ENCODE measurements at regions not wholly inside any gene's neighbourhood (a gene's known extent, or its start where the extent isn't known, plus 50 kb on each side); places are given as distances from the start of the nearest gene placed in this dataset.

- H3K4me3 Mint-ChIP-seq: no peak overlapping the region
- DNase-seq: no peak
- H3K36me3 Mint-ChIP-seq (ENCODE audit: low read depth): no peaks in the 10 kb centered on the region
- TF ChIP-seq, protein P1, sequence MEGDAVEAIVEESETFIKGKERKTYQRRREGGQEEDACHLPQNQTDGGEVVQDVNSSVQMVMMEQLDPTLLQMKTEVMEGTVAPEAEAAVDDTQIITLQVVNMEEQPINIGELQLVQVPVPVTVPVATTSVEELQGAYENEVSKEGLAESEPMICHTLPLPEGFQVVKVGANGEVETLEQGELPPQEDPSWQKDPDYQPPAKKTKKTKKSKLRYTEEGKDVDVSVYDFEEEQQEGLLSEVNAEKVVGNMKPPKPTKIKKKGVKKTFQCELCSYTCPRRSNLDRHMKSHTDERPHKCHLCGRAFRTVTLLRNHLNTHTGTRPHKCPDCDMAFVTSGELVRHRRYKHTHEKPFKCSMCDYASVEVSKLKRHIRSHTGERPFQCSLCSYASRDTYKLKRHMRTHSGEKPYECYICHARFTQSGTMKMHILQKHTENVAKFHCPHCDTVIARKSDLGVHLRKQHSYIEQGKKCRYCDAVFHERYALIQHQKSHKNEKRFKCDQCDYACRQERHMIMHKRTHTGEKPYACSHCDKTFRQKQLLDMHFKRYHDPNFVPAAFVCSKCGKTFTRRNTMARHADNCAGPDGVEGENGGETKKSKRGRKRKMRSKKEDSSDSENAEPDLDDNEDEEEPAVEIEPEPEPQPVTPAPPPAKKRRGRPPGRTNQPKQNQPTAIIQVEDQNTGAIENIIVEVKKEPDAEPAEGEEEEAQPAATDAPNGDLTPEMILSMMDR (IDR thresholded peaks at IDR 0.05): no peak
- no peak overlapping the region for H3K27ac Mint-ChIP-seq
- no peaks in the 10 kb centered on the region for H3K9me3 Mint-ChIP-seq
- H3K27me3 Mint-ChIP-seq (ENCODE audit: low read depth, poor library complexity): peaks cover 3% of the 10 kb centered on the region
- no peaks in the 10 kb centered on the region for H3K4me1 Mint-ChIP-seq
Observed at GRCh38 chr10:10196701-10197100, 821.0 kb upstream of the CELF2 start.

DNA sequence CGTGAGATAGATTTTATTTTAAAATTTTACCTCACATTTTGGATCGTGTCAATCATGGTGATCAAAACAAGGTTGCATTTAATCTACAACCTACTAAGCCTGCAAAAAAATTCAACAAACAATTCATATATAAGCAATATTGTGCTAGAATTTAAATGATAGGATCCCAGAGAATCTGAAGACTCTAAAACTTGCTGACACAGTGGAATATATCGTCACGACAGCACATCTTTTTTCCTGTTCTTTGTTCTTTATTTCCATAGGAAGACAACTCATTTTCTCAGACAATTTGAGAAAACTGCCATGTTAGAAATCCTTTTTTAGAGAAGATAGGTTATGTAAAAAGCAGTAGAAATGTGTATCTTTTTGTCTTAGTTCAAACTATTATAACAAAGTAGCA is 820.2 kb upstream of the CELF2 start:
- no peak overlapping the region for H3K27ac Mint-ChIP-seq
- no peaks in the 10 kb centered on the region for H3K36me3 Mint-ChIP-seq (ENCODE audit: low read depth)
- H3K4me1 Mint-ChIP-seq: no peaks in the 10 kb centered on the region
- H3K27me3 Mint-ChIP-seq (ENCODE audit: low read depth, poor library complexity): peaks cover 3% of the 10 kb centered on the region
- H3K4me3 Mint-ChIP-seq: no peak overlapping the region
- no peaks in the 10 kb centered on the region for H3K9me3 Mint-ChIP-seq
- TF ChIP-seq, protein P1 (IDR thresholded peaks at IDR 0.05): no peak
- DNase-seq: no peak

- H3K4me1 Mint-ChIP-seq: no peaks in the 10 kb centered on the region
- H3K27me3 Mint-ChIP-seq (ENCODE audit: low read depth, poor library complexity): peaks cover 3% of the 10 kb centered on the region
Observed at GRCh38 chr10:10198363-10198762, 819.3 kb upstream of the CELF2 start.

DNA sequence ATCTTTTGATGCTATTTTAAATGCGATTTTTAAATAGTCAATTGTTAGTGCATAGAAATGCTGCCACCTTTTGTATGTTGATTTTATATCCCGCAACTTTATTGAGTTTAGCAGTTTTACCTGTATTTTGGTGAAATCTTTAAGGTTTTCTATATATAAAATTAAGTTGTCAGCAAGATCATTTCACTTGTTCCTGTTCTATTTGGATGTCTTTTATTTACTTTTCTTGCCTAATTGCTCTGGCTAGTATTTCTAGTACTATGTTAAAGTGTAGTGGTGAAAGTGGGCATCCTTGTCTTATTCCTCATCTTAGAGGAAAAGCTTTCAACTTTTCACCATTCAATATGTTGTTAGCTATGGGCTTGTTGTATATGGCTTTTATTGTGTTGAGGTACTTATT is 813.3 kb upstream of the CELF2 start:
- no peaks in the 10 kb centered on the region for H3K4me1 Mint-ChIP-seq
- no peaks in the 10 kb centered on the region for H3K36me3 Mint-ChIP-seq (ENCODE audit: low read depth)
- no peaks in the 10 kb centered on the region for H3K27me3 Mint-ChIP-seq (ENCODE audit: low read depth, poor library complexity)
- no peak for DNase-seq
- H3K4me3 Mint-ChIP-seq: no peak overlapping the region
- H3K9me3 Mint-ChIP-seq: peaks cover 27% of the 10 kb centered on the region
- TF ChIP-seq, protein P1 (IDR thresholded peaks at IDR 0.05): no peak
- no peak overlapping the region for H3K27ac Mint-ChIP-seq

More at GRCh38 chr10:10198363-10198762, 819.3 kb upstream of the CELF2 start:
- no peak overlapping the region for H3K4me3 Mint-ChIP-seq
- no peak overlapping the region for H3K27ac Mint-ChIP-seq
- TF ChIP-seq, protein P1 (IDR thresholded peaks at IDR 0.05): no peak
- no peak for DNase-seq
- peaks cover 6% of the 10 kb centered on the region for H3K9me3 Mint-ChIP-seq
- no peaks in the 10 kb centered on the region for H3K36me3 Mint-ChIP-seq (ENCODE audit: low read depth)

- DNase-seq: no peak
- Mint-ChIP-seq H3K4me3 (no peak overlapping the region), H3K27me3 (ENCODE audit: low read depth, poor library complexity) (peaks cover 2% of the 10 kb centered on the region), H3K27ac (no peak overlapping the region), H3K36me3 (ENCODE audit: low read depth) (no peaks in the 10 kb centered on the region), H3K4me1 (no peaks in the 10 kb centered on the region), H3K9me3 (peaks cover 27% of the 10 kb centered on the region)
- TF ChIP-seq, protein P1 (IDR thresholded peaks at IDR 0.05): no peak
Observed at GRCh38 chr10:10205906-10206305, 811.8 kb upstream of the CELF2 start.

DNA sequence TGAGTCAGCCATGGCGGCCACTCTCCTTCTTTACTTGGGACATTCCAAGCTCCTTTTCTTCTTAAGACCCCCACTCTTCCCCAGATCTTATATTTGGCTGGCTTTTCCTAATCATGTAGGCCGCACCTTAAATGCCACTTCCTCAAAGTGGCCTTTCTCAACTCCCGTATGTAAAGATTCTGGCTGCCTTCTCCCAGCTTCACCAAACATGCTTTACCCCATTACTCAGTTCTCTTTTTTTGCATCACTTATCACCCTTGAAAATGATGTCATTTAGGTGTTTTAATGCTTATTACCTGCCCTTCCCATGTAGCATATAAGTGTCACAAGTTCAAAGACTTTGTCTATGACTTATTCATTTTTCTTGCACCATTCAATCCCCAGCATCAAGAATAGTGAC is 810.1 kb upstream of the CELF2 start:
- no peak for DNase-seq
- H3K27ac Mint-ChIP-seq: no peak overlapping the region
- TF ChIP-seq, protein P1 (IDR thresholded peaks at IDR 0.05): no peak
- H3K27me3 Mint-ChIP-seq (ENCODE audit: low read depth, poor library complexity): peaks cover 4% of the 10 kb centered on the region
- H3K4me3 Mint-ChIP-seq: no peak overlapping the region
- no peaks in the 10 kb centered on the region for H3K4me1 Mint-ChIP-seq
- no peaks in the 10 kb centered on the region for H3K36me3 Mint-ChIP-seq (ENCODE audit: low read depth)
- peaks cover 27% of the 10 kb centered on the region for H3K9me3 Mint-ChIP-seq

Data from nephron progenitor cell (in vitro differentiated cells).